ENCODE measurements at regions not wholly inside any gene's neighbourhood (a gene's known extent, or its start where the extent isn't known, plus 50 kb on each side); places are given as distances from the start of the nearest gene placed in this dataset.

DNA sequence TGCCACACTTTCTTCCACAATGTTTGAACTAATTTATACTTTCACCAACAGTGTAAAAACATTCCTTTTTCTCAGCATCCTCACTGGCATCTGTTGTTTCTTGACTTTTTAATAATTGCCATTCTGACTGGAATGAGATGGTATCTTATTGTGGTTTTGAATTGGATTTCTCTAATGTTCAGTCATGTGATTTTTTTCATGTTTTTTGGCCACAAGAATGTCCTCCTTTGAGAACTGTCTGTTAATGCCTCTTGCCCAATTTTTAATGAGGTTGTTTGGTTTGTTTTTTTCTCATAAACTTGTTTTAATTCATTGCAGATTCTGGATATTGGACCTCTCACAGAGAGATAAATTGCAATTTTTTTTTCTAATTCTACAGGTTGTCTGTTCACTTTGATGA, 1195.2 kb downstream of the TECRL start:
- TF ChIP-seq, protein P1, sequence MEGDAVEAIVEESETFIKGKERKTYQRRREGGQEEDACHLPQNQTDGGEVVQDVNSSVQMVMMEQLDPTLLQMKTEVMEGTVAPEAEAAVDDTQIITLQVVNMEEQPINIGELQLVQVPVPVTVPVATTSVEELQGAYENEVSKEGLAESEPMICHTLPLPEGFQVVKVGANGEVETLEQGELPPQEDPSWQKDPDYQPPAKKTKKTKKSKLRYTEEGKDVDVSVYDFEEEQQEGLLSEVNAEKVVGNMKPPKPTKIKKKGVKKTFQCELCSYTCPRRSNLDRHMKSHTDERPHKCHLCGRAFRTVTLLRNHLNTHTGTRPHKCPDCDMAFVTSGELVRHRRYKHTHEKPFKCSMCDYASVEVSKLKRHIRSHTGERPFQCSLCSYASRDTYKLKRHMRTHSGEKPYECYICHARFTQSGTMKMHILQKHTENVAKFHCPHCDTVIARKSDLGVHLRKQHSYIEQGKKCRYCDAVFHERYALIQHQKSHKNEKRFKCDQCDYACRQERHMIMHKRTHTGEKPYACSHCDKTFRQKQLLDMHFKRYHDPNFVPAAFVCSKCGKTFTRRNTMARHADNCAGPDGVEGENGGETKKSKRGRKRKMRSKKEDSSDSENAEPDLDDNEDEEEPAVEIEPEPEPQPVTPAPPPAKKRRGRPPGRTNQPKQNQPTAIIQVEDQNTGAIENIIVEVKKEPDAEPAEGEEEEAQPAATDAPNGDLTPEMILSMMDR (conservative IDR thresholded peaks at IDR 0.05 in 1 of 2, IDR thresholded peaks at IDR 0.05 in 1 of 2; ENCODE audit: extremely low read depth in 1 of 2, insufficient read depth in 1 of 2, low read depth in 1 of 2, low read length in 2 of 2), result no peak
- no peak for TF ChIP-seq EZH2 (IDR thresholded peaks at IDR 0.05; ENCODE audit: borderline replicate concordance, low read length)
